ENCODE measurements at regions not wholly inside any gene's neighbourhood (a gene's known extent, or its start where the extent isn't known, plus 50 kb on each side); places are given as distances from the start of the nearest gene placed in this dataset.

DNA sequence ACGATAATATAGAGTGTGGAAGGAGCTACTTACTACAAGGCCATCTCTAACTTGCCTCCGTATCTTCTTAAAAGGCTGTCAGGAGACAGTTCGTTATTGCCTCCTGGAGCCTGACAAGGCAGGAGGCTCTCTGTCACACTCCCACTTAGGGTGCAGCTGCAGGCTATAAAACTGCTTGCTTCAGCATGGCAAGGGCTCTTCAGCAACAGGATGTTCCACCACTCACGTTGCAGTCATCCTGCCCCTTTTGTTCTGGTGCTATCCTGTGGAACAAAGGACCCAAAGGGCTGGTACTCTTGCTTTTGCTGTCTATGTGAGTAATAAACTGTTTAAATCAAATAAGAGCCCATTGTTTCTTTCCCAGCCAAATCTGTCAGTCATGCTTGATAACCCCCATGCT lies 508.9 kb downstream of the NTRK2 start:
- TF ChIP-seq, protein P1, sequence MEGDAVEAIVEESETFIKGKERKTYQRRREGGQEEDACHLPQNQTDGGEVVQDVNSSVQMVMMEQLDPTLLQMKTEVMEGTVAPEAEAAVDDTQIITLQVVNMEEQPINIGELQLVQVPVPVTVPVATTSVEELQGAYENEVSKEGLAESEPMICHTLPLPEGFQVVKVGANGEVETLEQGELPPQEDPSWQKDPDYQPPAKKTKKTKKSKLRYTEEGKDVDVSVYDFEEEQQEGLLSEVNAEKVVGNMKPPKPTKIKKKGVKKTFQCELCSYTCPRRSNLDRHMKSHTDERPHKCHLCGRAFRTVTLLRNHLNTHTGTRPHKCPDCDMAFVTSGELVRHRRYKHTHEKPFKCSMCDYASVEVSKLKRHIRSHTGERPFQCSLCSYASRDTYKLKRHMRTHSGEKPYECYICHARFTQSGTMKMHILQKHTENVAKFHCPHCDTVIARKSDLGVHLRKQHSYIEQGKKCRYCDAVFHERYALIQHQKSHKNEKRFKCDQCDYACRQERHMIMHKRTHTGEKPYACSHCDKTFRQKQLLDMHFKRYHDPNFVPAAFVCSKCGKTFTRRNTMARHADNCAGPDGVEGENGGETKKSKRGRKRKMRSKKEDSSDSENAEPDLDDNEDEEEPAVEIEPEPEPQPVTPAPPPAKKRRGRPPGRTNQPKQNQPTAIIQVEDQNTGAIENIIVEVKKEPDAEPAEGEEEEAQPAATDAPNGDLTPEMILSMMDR (IDR thresholded peaks at IDR 0.05; ENCODE audit: borderline replicate concordance, insufficient read depth, low read depth, low read length) = no peak

DNA sequence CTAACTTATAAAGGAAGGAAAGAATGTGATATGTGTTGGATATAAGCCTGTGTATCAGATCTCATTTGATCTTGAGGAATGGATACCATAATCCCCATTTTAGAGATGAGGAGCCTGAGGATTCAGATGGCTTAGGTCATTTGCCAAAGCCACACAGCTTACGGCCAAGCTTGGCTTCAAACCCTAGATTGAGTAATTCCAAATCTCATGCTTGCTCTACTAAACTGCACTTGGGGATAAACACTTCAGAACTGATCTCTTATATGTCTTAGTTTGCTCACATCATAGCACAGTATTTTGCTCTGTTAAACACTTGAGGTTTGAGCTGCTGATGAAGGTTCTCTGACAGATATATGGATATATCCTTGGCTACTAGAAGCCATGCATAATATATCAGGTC lies 504.4 kb downstream of the NTRK2 start:
- TF ChIP-seq, protein P1 (IDR thresholded peaks at IDR 0.05; ENCODE audit: borderline replicate concordance, insufficient read depth, low read depth, low read length) = no peak
- H3K4me3 ChIP-seq (ENCODE audit: low read depth, low read length) = no peak overlapping the region

More for the DNA sequence above, 508.9 kb downstream of the NTRK2 start:
- no peak overlapping the region for H3K4me3 ChIP-seq (ENCODE audit: low read depth, low read length)

DNA sequence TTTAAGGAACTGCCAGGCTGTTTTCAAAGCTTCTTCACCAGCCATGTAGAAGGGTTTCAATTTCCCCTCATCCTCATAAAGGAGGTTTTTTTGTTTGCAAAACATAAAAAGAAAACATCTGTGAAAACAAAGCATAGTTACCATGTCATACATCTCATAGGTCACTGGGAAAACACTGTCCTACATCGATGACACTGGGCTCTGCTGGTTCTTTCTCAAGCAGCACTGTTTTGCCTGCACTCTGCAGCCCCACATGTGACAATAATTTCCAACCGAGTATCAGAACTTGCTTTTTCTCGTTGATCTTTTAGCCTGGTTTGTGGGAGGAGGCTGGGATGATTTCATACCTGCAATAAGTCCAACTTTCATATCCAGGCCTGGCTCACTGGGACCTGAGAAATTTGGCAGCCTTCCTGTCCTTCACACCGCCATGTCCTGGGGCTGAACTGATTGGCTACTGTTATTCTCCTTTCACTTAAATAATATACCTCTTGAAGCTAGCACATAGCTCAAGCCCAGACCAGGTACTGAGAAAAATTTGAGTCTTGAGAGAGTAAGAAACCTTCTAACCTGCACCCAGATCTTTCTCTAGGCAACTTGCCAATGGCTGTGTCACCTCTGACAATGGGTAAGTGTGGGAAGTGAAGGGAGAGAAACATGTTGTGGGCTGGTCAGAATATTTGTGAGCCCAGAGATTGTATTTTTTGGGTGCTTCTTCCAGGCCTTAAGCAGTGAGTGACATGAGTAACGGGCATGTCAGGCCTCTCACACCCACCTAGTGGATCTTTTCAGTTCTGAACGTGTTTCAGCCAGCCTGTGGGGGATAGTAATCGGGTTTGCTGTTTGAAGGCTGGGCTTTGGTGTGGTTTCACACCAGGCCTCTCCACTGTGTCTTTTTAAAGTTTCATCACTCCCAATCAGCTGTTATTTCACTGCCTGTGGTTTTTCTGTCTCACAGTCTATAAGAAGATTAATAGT lies 502.8 kb downstream of the NTRK2 start:
- no peak overlapping the region for H3K4me3 ChIP-seq (ENCODE audit: low read depth, low read length)
- TF ChIP-seq, protein P1 (IDR thresholded peaks at IDR 0.05; ENCODE audit: borderline replicate concordance, insufficient read depth, low read depth, low read length) = no peak

DNA sequence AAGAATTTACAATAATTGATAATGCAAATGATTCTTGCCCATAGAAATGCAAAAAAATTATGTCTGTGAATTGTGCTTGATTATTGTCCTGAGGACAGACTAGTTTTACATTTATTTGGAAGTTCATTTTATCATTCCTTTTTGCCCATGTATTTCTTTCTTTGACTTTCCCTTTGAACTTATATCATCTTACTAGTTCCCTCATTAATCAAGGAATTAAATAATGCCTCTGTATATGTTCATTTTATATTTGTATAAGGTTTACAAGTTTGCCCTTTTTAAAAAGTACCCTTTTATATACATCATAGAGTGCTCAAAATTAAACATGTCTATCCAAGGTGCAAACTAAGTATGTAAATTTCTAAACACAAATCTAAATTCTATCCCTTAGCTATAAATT lies 501.6 kb downstream of the NTRK2 start:
- TF ChIP-seq, protein P1 (IDR thresholded peaks at IDR 0.05; ENCODE audit: borderline replicate concordance, insufficient read depth, low read depth, low read length) = no peak
- H3K4me3 ChIP-seq (ENCODE audit: low read depth, low read length) = no peak overlapping the region

DNA sequence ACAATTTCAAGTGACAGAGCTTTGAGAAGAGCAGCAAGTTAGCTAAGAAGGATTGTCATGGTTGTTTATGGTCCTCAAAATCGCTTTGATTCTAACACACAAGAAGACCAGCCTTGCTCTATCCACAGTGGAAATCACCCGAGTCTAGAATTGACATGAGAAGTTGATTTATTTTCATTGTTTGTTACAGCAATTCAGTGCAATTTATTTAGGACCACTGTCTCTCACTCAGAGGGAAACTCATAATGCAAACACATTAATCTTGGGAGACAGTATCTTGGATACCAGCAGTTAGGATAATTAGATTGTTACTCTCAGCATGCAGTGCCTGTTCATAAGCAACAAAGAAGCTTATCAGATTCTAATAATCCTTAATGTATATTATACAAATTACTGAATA lies 498.9 kb downstream of the NTRK2 start:
- no peak overlapping the region for H3K4me3 ChIP-seq (ENCODE audit: low read depth, low read length)
- TF ChIP-seq, protein P1 (IDR thresholded peaks at IDR 0.05; ENCODE audit: borderline replicate concordance, insufficient read depth, low read depth, low read length) = no peak

DNA sequence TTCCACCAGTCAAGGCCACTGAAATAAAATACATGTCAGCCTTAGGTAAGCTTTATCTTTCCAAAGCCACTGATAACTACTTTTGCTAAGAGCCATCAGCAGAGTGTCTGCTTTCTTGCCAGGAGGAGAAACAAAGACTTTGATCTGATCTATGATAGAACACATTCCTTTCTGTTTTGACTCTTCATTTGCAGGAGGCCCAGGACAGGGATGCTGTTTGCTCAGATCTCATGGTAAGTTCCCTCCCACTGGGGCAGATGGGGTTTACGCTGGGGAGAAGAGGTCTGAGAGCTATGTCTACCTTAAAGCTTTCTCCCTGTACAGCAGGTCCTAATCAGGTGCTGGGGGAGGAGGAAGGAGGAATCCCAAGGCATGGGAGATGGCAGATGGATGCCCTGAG lies 497.6 kb downstream of the NTRK2 start:
- TF ChIP-seq, protein P1 (IDR thresholded peaks at IDR 0.05; ENCODE audit: borderline replicate concordance, insufficient read depth, low read depth, low read length) = no peak
- no peak overlapping the region for H3K4me3 ChIP-seq (ENCODE audit: low read depth, low read length)

DNA sequence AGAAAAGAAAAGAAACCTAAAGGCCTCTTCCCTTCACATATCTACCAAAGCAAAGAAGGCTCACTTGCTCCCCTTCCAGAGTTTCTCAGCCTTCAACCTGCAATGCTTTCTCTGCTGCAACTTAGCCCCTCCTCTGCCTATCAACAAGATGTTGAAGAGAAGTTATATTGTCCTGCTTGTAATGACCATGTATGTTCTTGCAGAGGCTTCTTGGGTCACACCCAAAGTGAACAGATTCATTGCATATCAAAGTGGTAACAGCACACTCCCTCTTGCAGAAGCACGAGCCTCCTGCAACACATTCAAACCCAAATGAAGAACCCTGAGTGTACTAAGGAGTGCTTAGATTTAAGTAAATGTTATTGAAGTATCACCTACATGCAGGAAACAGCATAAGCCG lies 494.3 kb downstream of the NTRK2 start:
- no peak overlapping the region for H3K4me3 ChIP-seq (ENCODE audit: low read depth, low read length)
- TF ChIP-seq, protein P1 (IDR thresholded peaks at IDR 0.05; ENCODE audit: borderline replicate concordance, insufficient read depth, low read depth, low read length) = no peak

All from GM12875 (cell line).